ENCODE measurements at regions not wholly inside any gene's neighbourhood (a gene's known extent, or its start where the extent isn't known, plus 50 kb on each side); places are given as distances from the start of the nearest gene placed in this dataset.

DNA sequence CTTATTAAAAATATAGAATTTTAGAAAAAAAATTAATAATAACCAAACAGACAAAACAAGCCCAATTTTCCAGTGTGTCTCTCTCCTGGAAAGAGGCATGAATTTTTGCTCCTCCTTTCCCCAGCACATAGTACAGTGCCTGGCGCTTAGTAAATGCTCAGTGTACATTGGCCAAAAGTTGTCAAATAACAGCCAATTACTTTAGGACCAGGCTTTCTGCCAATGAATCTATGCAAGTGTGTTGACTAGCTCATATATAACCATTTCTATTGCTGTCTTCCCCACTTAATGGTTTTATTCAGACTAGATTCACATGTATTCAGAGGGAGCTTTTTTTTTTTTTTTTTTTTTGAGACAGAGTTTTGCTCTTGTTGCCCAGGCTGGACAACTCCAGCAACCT, 120.1 kb upstream of the CD180 start:
- Mint-ChIP-seq H3K27me3 (ENCODE audit: unreplicated experiment) (no peaks in the 10 kb centered on the region), H3K27ac (ENCODE audit: unreplicated experiment) (no peak overlapping the region), H3K9me3 (ENCODE audit: low read depth, unreplicated experiment) (peaks cover 2% of the 10 kb centered on the region), H3K4me1 (ENCODE audit: low read depth, unreplicated experiment) (peaks cover 10% of the 10 kb centered on the region), H3K4me3 (ENCODE audit: low read depth, unreplicated experiment) (no peak overlapping the region), H3K36me3 (ENCODE audit: insufficient read depth, unreplicated experiment) (no peaks in the 10 kb centered on the region)
- CTCF ChIA-PET: interaction anchor here (0.6 to 1.6 kb wide), 2 partner anchors 13 to 864 kb away, joined by 3 to 4 read pairs; no protein-coding TSS in a partner anchor
- BruUV-seq (replicated peaks): no TSS peak
- intact Hi-C loops (cut with micrococcal nuclease; ENCODE audit: unreplicated experiment): loop anchor here (5.0 kb wide), 1 partner anchor 936 kb away; no protein-coding TSS in a partner anchor
- TF ChIP-seq, protein P1, sequence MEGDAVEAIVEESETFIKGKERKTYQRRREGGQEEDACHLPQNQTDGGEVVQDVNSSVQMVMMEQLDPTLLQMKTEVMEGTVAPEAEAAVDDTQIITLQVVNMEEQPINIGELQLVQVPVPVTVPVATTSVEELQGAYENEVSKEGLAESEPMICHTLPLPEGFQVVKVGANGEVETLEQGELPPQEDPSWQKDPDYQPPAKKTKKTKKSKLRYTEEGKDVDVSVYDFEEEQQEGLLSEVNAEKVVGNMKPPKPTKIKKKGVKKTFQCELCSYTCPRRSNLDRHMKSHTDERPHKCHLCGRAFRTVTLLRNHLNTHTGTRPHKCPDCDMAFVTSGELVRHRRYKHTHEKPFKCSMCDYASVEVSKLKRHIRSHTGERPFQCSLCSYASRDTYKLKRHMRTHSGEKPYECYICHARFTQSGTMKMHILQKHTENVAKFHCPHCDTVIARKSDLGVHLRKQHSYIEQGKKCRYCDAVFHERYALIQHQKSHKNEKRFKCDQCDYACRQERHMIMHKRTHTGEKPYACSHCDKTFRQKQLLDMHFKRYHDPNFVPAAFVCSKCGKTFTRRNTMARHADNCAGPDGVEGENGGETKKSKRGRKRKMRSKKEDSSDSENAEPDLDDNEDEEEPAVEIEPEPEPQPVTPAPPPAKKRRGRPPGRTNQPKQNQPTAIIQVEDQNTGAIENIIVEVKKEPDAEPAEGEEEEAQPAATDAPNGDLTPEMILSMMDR (IDR thresholded peaks at IDR 0.05; ENCODE audit: unreplicated experiment): no peak
- DNase-seq: no peak

DNA sequence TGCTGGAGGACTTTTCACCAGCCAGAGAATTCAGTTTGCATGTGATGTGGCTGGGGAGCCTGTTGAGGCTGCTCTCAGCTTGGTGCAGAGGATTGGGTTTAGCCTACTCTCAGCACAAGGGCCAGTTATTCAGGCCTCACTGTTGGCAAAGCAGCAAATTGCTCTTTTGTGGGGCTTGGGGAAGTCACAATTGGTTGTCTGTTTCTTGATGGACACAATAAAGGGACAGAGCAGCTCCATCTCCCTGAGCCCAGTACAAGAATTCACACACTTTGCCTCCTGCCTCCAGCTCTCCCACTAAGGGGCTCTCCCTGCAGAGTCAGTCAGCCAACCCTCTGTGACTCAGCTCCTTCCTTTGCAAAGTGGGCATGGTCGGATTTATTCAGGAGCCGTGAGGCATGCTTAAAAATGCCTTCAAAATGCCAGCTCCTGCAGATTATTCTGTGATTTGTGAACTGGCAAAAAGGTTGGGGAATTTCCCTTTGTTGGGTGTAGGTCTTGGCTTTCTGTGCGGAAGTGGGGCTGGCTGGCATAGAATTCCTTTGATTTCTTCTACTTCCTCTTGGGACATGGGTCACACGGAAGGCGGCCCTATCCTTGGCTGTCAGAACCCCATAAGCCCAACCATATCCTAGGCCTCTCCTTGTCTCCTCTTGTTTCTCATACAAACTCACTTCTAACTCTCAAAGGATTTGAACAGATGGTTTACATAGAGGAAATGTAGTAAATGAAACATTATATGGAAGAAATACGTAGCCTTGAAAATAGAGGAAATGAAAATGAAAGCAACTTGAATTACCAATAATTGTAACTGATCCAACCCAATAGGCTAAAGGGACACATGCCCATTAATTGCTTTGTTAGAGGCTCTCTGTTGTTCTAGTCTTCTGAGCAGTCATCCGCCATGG, 118.7 kb upstream of the CD180 start:
- CTCF ChIA-PET: interaction anchor here (0.5 to 1.6 kb wide), 4 partner anchors 11 to 410 kb away, joined by 3 to 4 read pairs (median 4); no protein-coding TSS in a partner anchor
- H3K27ac Mint-ChIP-seq (ENCODE audit: unreplicated experiment): peak overlapping the region; percentile 80
- BruUV-seq (replicated peaks): no TSS peak
- peaks cover 10% of the 10 kb centered on the region for H3K4me1 Mint-ChIP-seq (ENCODE audit: low read depth, unreplicated experiment)
- H3K36me3 Mint-ChIP-seq (ENCODE audit: insufficient read depth, unreplicated experiment): no peaks in the 10 kb centered on the region
- TF ChIP-seq, protein P1 (IDR thresholded peaks at IDR 0.05; ENCODE audit: unreplicated experiment): no peak
- peak; percentile 50 for DNase-seq
- H3K9me3 Mint-ChIP-seq (ENCODE audit: low read depth, unreplicated experiment): peaks cover 2% of the 10 kb centered on the region
- peak overlapping the region; percentile 17 for H3K4me3 Mint-ChIP-seq (ENCODE audit: low read depth, unreplicated experiment)
- no peaks in the 10 kb centered on the region for H3K27me3 Mint-ChIP-seq (ENCODE audit: unreplicated experiment)
- intact Hi-C loops (cut with micrococcal nuclease; ENCODE audit: unreplicated experiment): loop anchor here (5.0 kb wide), 1 partner anchor 937 kb away; no protein-coding TSS in a partner anchor

DNA sequence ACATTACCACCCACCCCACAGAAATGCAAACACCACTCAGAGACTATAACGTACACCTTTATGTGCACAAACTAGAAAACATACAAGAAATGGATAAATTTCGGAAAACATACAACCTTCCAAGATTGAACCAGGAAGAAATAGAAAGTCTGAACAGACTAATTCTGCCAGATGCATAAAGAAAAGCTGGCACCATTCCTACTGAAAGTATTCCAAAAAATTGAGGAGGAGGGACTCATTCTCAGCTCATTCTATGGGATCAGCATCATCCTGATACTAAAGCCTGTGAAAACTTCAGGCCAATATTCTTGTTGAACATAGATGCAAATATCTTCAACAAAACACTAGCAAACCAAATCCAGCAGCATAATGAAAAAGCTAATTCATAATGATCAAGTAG, 115.1 kb upstream of the CD180 start:
- H3K4me1 Mint-ChIP-seq (ENCODE audit: low read depth, unreplicated experiment): peaks cover 11% of the 10 kb centered on the region
- CTCF ChIA-PET: no interaction called here

DNA sequence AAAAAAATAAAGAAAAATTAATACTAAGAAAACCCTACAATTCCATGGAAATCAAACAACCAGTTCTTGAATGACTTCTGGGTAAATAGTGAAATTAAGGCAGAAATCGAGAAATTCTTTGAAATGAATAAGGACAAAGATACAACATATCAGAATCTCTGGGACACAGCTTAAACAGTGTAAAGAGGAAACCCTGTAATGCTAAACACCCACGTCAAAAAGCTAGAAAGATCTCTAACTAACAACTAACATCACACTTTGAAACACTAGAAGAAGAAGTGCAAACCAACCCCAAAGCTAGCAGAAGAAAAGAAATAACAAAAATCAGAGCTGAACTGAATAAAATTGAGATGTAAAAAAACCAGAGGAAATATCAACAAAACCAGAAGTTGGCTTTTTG, 114.6 kb upstream of the CD180 start:
- Mint-ChIP-seq H3K9me3 (ENCODE audit: low read depth, unreplicated experiment) (no peaks in the 10 kb centered on the region), H3K27ac (ENCODE audit: unreplicated experiment) (no peak overlapping the region), H3K4me3 (ENCODE audit: low read depth, unreplicated experiment) (no peak overlapping the region), H3K4me1 (ENCODE audit: low read depth, unreplicated experiment) (peaks cover 16% of the 10 kb centered on the region), H3K27me3 (ENCODE audit: unreplicated experiment) (no peaks in the 10 kb centered on the region), H3K36me3 (ENCODE audit: insufficient read depth, unreplicated experiment) (no peaks in the 10 kb centered on the region)
- intact Hi-C loops (cut with micrococcal nuclease; ENCODE audit: unreplicated experiment): no loop called here
- no peak for DNase-seq
- TF ChIP-seq, protein P1 (IDR thresholded peaks at IDR 0.05; ENCODE audit: unreplicated experiment): no peak
- no TSS peak for BruUV-seq (replicated peaks)
- CTCF ChIA-PET: interaction anchor here (0.7 kb wide), 1 partner anchor 41 kb away, joined by 4 read pairs; no protein-coding TSS in a partner anchor

More for the DNA sequence above, 115.1 kb upstream of the CD180 start:
- Mint-ChIP-seq H3K9me3 (ENCODE audit: low read depth, unreplicated experiment) (no peaks in the 10 kb centered on the region), H3K27me3 (ENCODE audit: unreplicated experiment) (no peaks in the 10 kb centered on the region), H3K4me3 (ENCODE audit: low read depth, unreplicated experiment) (no peak overlapping the region), H3K27ac (ENCODE audit: unreplicated experiment) (no peak overlapping the region), H3K36me3 (ENCODE audit: insufficient read depth, unreplicated experiment) (no peaks in the 10 kb centered on the region)
- DNase-seq: no peak
- no TSS peak for BruUV-seq (replicated peaks)
- intact Hi-C loops (cut with micrococcal nuclease; ENCODE audit: unreplicated experiment): no loop called here
- TF ChIP-seq, protein P1 (IDR thresholded peaks at IDR 0.05; ENCODE audit: unreplicated experiment): no peak
